ENCODE measurements at regions not wholly inside any gene's neighbourhood (a gene's known extent, or its start where the extent isn't known, plus 50 kb on each side); places are given as distances from the start of the nearest gene placed in this dataset.

GRCh38 chr2:200137271-200137670, 169.2 kb upstream of the SPATS2L start:
- TF ChIP-seq EZH2 (IDR thresholded peaks at IDR 0.05; ENCODE audit: borderline replicate concordance, low read depth, low read length, poor library complexity, severe bottlenecking) (no peak), CTCF (conservative IDR thresholded peaks at IDR 0.05; ENCODE audit: low read depth, low read length) (no peak)

Measured in A673 (cell line).